HL-60 (cell line): ENCODE measurements at regions not wholly inside any gene's neighbourhood (a gene's known extent, or its start where the extent isn't known, plus 50 kb on each side); places are given as distances from the start of the nearest gene placed in this dataset.
A peak's percentile ranks its signal among the peaks of the same experiment; 100 is the strongest.

ENCODE experiments used
- GABPA ChIP-seq: IDR thresholded peaks from 2 replicates; pipeline ENCODE4 v1.6.1; 2012; ENCODE audit warnings: low read depth
- POLR2AphosphoS5 ChIP-seq: IDR thresholded peaks from 2 replicates; pipeline ENCODE4 v1.6.1; 2012; ENCODE audit warnings: low read depth
- TF ChIP-seq, protein P1 (sequence below): IDR thresholded peaks from one replicate; pipeline ENCODE4 v1.5.1; 2011; ENCODE audit warnings: low read length, control low read depth, inconsistent platforms; ENCODE audit not compliant: insufficient read depth
- TF ChIP-seq, protein P2 (sequence below): IDR thresholded peaks from 2 replicates; pipeline ENCODE4 v1.6.1; 2012; ENCODE audit warnings: low read depth; ENCODE audit not compliant: insufficient replicate concordance

GRCh38 chr6:26284537-26285142, 80.4 kb upstream of the BTN3A2 start:
- TF ChIP-seq, protein P1, sequence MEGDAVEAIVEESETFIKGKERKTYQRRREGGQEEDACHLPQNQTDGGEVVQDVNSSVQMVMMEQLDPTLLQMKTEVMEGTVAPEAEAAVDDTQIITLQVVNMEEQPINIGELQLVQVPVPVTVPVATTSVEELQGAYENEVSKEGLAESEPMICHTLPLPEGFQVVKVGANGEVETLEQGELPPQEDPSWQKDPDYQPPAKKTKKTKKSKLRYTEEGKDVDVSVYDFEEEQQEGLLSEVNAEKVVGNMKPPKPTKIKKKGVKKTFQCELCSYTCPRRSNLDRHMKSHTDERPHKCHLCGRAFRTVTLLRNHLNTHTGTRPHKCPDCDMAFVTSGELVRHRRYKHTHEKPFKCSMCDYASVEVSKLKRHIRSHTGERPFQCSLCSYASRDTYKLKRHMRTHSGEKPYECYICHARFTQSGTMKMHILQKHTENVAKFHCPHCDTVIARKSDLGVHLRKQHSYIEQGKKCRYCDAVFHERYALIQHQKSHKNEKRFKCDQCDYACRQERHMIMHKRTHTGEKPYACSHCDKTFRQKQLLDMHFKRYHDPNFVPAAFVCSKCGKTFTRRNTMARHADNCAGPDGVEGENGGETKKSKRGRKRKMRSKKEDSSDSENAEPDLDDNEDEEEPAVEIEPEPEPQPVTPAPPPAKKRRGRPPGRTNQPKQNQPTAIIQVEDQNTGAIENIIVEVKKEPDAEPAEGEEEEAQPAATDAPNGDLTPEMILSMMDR = no peak
- TF ChIP-seq, protein P2, sequence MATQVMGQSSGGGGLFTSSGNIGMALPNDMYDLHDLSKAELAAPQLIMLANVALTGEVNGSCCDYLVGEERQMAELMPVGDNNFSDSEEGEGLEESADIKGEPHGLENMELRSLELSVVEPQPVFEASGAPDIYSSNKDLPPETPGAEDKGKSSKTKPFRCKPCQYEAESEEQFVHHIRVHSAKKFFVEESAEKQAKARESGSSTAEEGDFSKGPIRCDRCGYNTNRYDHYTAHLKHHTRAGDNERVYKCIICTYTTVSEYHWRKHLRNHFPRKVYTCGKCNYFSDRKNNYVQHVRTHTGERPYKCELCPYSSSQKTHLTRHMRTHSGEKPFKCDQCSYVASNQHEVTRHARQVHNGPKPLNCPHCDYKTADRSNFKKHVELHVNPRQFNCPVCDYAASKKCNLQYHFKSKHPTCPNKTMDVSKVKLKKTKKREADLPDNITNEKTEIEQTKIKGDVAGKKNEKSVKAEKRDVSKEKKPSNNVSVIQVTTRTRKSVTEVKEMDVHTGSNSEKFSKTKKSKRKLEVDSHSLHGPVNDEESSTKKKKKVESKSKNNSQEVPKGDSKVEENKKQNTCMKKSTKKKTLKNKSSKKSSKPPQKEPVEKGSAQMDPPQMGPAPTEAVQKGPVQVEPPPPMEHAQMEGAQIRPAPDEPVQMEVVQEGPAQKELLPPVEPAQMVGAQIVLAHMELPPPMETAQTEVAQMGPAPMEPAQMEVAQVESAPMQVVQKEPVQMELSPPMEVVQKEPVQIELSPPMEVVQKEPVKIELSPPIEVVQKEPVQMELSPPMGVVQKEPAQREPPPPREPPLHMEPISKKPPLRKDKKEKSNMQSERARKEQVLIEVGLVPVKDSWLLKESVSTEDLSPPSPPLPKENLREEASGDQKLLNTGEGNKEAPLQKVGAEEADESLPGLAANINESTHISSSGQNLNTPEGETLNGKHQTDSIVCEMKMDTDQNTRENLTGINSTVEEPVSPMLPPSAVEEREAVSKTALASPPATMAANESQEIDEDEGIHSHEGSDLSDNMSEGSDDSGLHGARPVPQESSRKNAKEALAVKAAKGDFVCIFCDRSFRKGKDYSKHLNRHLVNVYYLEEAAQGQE = peak; percentile 44
- TF ChIP-seq GABPA (0 out of 2 replicates have a peak, but pooled peaks have one; percentile 10), POLR2AphosphoS5 (no peak)
